DND-41 (cell line): ENCODE measurements at regions not wholly inside any gene's neighbourhood (a gene's known extent, or its start where the extent isn't known, plus 50 kb on each side); places are given as distances from the start of the nearest gene placed in this dataset.

Experiments
- ATAC-seq: fragments of 200-7000 bp; cut with Tn5 transposase; 3 replicates; pipeline ENCODE4 v1.9.1; 2021; ENCODE audit warnings: low read depth; ENCODE audit not compliant: insufficient read depth
- DNase-seq: peaks from one replicate; pipeline ENCODE4 v3.0.0-alpha.2; 2020
- H2AFZ ChIP-seq: 2 replicates; pipeline ENCODE4 v1.6.0; 2012; ENCODE audit warnings: low read depth, low read length
- H3K27ac ChIP-seq: 2 replicates; pipeline ENCODE4 v1.5.1; 2012; ENCODE audit warnings: low read length, inconsistent platforms
- H3K27me3 ChIP-seq: fragments of 200-600 bp; sonication (generic); 2 replicates; pipeline ENCODE4 v1.6.0; 2012; ENCODE audit warnings: low read length, mild to moderate bottlenecking, inconsistent platforms; ENCODE audit not compliant: insufficient read depth, poor library complexity
- H3K36me3 ChIP-seq: 2 replicates; pipeline ENCODE4 v1.5.1; 2012; ENCODE audit warnings: low read length, inconsistent platforms; ENCODE audit not compliant: insufficient read depth
- H3K4me1 ChIP-seq: 2 replicates; pipeline ENCODE4 v1.5.1; 2012; ENCODE audit warnings: mild to moderate bottlenecking, low read length; ENCODE audit not compliant: insufficient read depth
- H3K4me2 ChIP-seq: 2 replicates; pipeline ENCODE4 v1.6.0; 2012; ENCODE audit warnings: mild to moderate bottlenecking, moderate library complexity, low read length, inconsistent platforms; ENCODE audit not compliant: insufficient read depth
- H3K4me3 ChIP-seq, 2 experiments: fragments of 200-600 bp in 1 of 2; shearing (Covaris generic) in 1 of 2; 2 replicates each; pipeline ENCODE4 v1.5.1; 2012 to 2016; ENCODE audit warnings: inconsistent platforms in 2 of 2, low read length in 2 of 2, mild to moderate bottlenecking in 2 of 2, low read depth in 1 of 2, moderate library complexity in 1 of 2
- H3K79me2 ChIP-seq: 2 replicates; pipeline ENCODE4 v1.6.0; 2012; ENCODE audit warnings: low read length, inconsistent platforms; ENCODE audit not compliant: insufficient read depth
- H3K9ac ChIP-seq: 2 replicates; pipeline ENCODE4 v1.6.0; 2012; ENCODE audit warnings: low read depth, mild to moderate bottlenecking, inconsistent platforms, low read length, moderate library complexity
- H3K9me3 ChIP-seq: 2 replicates; pipeline ENCODE4 v1.5.1; 2012; ENCODE audit warnings: low read length, moderate library complexity, mild to moderate bottlenecking, inconsistent platforms; ENCODE audit not compliant: insufficient read depth, severe bottlenecking
- H4K20me1 ChIP-seq: 2 replicates; pipeline ENCODE4 v1.6.0; 2012; ENCODE audit warnings: low read length; ENCODE audit not compliant: insufficient read depth
- EZH2 ChIP-seq: IDR thresholded peaks from 3 replicates; pipeline ENCODE4 v1.6.1; 2012; ENCODE audit warnings: borderline replicate concordance, low read depth, mild to moderate bottlenecking, moderate library complexity, low read length, inconsistent platforms; ENCODE audit not compliant: severe bottlenecking
- TF ChIP-seq, protein P1 (sequence below): IDR thresholded peaks from 2 replicates; pipeline ENCODE4 v1.5.1; 2012; ENCODE audit warnings: borderline replicate concordance, low read length, moderate library complexity, mild to moderate bottlenecking; ENCODE audit not compliant: poor library complexity, severe bottlenecking; ENCODE audit errors: extremely low read depth

DNA sequence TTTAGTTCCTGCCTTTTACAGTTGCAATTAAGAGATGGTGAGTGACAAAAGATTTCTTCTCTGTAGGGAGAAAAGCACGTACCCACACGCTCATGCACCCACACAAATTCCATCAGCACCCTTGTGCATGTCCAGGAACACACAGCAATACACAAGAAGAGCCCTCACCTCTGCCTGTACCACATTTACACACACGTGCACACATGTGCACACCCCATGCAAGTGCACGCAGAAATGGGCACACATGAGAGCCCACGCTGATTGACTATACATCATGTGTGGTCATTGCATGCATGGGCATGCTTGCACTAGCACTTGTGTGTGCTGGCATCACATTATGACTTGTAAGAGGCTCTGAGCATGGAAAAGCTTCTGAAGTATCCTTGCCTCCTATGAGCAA lies 70.5 kb downstream of the SERPINA3 start:
- DNase-seq (no peak), ATAC-seq (no peak)
- Histone ChIP-seq H3K4me2 (no peak overlapping the region), H4K20me1 (no peaks in the 10 kb centered on the region), H3K4me3 (no peak overlapping the region), H3K27me3 (no peaks in the 10 kb centered on the region), H3K4me1 (no peaks in the 10 kb centered on the region), H3K79me2 (no peaks in the 10 kb centered on the region), H3K9me3 (no peaks in the 10 kb centered on the region), H2AFZ (no peak overlapping the region), H3K27ac (no peak overlapping the region), H3K36me3 (no peaks in the 10 kb centered on the region), H3K9ac (no peak overlapping the region)
- TF ChIP-seq, protein P1, sequence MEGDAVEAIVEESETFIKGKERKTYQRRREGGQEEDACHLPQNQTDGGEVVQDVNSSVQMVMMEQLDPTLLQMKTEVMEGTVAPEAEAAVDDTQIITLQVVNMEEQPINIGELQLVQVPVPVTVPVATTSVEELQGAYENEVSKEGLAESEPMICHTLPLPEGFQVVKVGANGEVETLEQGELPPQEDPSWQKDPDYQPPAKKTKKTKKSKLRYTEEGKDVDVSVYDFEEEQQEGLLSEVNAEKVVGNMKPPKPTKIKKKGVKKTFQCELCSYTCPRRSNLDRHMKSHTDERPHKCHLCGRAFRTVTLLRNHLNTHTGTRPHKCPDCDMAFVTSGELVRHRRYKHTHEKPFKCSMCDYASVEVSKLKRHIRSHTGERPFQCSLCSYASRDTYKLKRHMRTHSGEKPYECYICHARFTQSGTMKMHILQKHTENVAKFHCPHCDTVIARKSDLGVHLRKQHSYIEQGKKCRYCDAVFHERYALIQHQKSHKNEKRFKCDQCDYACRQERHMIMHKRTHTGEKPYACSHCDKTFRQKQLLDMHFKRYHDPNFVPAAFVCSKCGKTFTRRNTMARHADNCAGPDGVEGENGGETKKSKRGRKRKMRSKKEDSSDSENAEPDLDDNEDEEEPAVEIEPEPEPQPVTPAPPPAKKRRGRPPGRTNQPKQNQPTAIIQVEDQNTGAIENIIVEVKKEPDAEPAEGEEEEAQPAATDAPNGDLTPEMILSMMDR, result no peak
- no peak for TF ChIP-seq EZH2

DNA sequence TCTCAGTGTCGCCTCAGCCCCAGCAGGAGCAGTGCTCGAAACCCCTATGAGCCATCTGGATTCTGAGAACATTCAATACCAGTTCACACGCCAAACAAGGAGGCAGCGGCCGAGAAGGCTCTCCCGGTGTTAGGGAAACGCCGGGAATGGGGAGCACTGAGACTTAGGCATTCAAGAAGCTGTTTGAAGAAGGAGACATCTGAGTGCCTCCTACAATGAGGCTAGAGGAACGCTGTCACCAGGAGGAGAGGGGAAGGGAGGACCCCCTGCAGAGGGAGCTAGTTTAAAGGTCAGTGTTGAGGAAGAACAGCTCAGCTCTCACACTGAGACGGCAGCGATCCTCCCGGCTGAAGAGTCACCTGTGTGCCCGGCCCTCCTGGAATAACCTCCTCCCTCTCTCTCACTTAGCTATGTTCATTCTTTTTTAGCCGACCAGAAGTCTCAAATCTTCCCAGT lies 69.9 kb downstream of the SERPINA3 start:
- Histone ChIP-seq H2AFZ (no peak overlapping the region), H3K27ac (no peak overlapping the region), H3K4me2 (no peak overlapping the region), H3K9me3 (no peaks in the 10 kb centered on the region), H3K36me3 (no peaks in the 10 kb centered on the region), H3K27me3 (peaks cover under 1% of the 10 kb centered on the region), H3K4me1 (no peaks in the 10 kb centered on the region), H4K20me1 (no peaks in the 10 kb centered on the region), H3K9ac (no peak overlapping the region), H3K4me3 (no peak overlapping the region), H3K79me2 (no peaks in the 10 kb centered on the region)
- DNase-seq (no peak), ATAC-seq (no peak)
- no peak for TF ChIP-seq EZH2
- TF ChIP-seq, protein P1, result no peak

DNA sequence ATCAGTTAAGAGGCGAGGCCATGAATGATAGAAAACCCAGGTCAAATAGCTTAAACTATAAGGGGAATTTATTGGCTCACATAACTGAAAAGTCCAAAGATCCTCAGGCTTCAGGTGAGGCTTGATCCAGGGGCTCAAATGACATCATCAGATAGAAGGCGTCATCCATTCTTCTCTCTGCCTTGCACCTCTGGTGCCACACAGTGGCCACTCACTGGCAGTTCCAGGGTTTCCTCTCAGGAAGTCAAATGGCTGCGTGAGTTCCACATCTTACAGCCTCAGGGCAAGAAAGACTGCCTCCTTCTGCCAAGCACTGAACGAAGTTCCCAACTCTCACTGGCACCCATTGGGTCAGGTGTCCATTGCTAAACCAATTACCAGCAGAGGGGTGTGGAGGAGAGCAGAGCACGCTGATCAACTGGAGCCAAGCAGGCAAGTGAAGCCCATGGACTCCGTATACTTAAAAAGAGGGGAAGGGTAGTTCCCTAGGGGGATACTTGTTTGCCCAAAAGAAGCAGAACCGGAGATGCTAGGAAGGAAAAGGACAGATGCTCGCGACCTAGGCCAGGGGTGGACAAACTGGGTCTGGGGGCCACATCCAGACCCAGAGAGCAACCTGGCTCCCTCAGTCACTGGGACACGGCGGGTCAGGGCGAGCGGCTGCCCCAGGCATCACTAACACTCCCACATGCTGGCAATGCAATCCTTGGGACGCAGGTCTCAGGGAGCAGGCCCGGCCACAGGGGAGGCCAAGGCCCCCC lies 69.3 kb downstream of the SERPINA3 start:
- DNase-seq (peak; percentile 26), ATAC-seq (peak; percentile 69)
- Histone ChIP-seq H3K9ac (no peak overlapping the region), H3K4me3 (no peak overlapping the region), H3K36me3 (no peaks in the 10 kb centered on the region), H3K4me1 (no peaks in the 10 kb centered on the region), H4K20me1 (no peaks in the 10 kb centered on the region), H3K27me3 (peaks cover 4% of the 10 kb centered on the region), H2AFZ (no peak overlapping the region), H3K79me2 (no peaks in the 10 kb centered on the region), H3K27ac (no peak overlapping the region), H3K9me3 (no peaks in the 10 kb centered on the region), H3K4me2 (no peak overlapping the region)
- TF ChIP-seq EZH2, result no peak
- TF ChIP-seq, protein P1, result peak; percentile 60
